BJ (cell line): ENCODE measurements at regions not wholly inside any gene's neighbourhood (a gene's known extent, or its start where the extent isn't known, plus 50 kb on each side); places are given as distances from the start of the nearest gene placed in this dataset.

Experiments used
- CTCF ChIA-PET: fragments of 350-600 bp; formaldehyde crosslinking; extraction: SDS; loops from one replicate; lab custom pipeline; 2021; ENCODE audit warnings: antibody characterized with exemption, inconsistent platforms; lab: Yijun Ruan, JAX
- POLR2A ChIA-PET: fragments of 300-600 bp; sonication (Branson Sonifier 250); formaldehyde crosslinking; extraction: SDS; loops from one replicate; lab custom pipeline; 2021; ENCODE audit warnings: antibody characterized with exemption; lab: Charles Lee
- DNase-seq: peaks from one replicate; pipeline ENCODE4 v3.0.0-alpha.2; 2011; ENCODE audit warnings: low read depth
- H3K27me3 ChIP-seq: 2 replicates; pipeline ENCODE4 v1.6.0; 2011; ENCODE audit warnings: low read length; ENCODE audit not compliant: control insufficient read depth, insufficient read depth
- H3K36me3 ChIP-seq: 2 replicates; pipeline ENCODE4 v1.5.1; 2011; ENCODE audit warnings: low read length; ENCODE audit not compliant: control insufficient read depth, insufficient read depth
- H3K4me3 ChIP-seq: 2 replicates; pipeline ENCODE4 v1.5.1; 2011; ENCODE audit warnings: low read depth, mild to moderate bottlenecking, control low read depth, low read length
- TF ChIP-seq, protein P1 (sequence below): IDR thresholded peaks from 2 replicates; pipeline ENCODE4 v1.5.1; 2011; ENCODE audit warnings: low read depth, mild to moderate bottlenecking, control low read depth, inconsistent platforms, low read length, moderate library complexity; ENCODE audit not compliant: insufficient read depth

DNA sequence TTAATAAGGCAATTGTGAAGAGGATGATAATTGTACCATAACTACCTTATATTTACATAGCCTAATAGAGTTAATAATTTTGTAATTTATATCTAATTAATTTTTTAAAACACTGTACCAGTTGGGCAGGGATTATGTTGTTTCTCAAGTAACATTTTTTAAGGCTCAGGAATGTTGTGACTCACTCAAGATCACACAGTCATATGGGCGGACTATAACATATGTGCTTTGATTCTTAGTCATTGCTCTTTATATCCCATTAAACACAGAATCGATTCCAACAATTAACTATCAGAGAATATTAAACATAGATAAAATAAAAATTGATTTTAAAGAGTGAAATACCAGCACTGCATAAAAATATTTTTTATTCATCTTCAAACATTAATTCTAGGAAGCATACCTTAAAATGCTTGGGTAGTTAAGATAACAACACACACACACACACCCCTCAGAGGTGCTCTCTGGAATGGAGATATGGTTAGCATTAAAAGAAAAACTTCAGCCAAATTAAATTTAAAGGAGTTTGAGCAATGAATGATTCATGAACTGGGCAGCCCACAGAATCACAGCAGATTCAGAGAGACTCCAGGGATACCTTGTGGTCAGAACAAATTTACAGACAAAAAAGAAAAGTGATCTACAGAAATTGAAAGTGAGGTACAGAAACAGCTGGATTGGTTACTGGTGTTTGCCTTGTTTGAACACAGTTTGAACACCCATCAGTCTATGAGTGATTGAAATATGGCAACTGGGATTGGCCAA is 869.4 kb upstream of the ID2 start:
- Histone ChIP-seq H3K27me3 (no peaks in the 10 kb centered on the region), H3K36me3 (no peaks in the 10 kb centered on the region), H3K4me3 (no peak overlapping the region)
- TF ChIP-seq, protein P1, sequence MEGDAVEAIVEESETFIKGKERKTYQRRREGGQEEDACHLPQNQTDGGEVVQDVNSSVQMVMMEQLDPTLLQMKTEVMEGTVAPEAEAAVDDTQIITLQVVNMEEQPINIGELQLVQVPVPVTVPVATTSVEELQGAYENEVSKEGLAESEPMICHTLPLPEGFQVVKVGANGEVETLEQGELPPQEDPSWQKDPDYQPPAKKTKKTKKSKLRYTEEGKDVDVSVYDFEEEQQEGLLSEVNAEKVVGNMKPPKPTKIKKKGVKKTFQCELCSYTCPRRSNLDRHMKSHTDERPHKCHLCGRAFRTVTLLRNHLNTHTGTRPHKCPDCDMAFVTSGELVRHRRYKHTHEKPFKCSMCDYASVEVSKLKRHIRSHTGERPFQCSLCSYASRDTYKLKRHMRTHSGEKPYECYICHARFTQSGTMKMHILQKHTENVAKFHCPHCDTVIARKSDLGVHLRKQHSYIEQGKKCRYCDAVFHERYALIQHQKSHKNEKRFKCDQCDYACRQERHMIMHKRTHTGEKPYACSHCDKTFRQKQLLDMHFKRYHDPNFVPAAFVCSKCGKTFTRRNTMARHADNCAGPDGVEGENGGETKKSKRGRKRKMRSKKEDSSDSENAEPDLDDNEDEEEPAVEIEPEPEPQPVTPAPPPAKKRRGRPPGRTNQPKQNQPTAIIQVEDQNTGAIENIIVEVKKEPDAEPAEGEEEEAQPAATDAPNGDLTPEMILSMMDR: no peak
- ChIA-PET POLR2A (no interaction called here), CTCF (interaction anchor here (1.4 kb wide), 1 partner anchor 9 kb away, joined by 5 read pairs; no protein-coding TSS in a partner anchor)
- peak; percentile 22 for DNase-seq

DNA sequence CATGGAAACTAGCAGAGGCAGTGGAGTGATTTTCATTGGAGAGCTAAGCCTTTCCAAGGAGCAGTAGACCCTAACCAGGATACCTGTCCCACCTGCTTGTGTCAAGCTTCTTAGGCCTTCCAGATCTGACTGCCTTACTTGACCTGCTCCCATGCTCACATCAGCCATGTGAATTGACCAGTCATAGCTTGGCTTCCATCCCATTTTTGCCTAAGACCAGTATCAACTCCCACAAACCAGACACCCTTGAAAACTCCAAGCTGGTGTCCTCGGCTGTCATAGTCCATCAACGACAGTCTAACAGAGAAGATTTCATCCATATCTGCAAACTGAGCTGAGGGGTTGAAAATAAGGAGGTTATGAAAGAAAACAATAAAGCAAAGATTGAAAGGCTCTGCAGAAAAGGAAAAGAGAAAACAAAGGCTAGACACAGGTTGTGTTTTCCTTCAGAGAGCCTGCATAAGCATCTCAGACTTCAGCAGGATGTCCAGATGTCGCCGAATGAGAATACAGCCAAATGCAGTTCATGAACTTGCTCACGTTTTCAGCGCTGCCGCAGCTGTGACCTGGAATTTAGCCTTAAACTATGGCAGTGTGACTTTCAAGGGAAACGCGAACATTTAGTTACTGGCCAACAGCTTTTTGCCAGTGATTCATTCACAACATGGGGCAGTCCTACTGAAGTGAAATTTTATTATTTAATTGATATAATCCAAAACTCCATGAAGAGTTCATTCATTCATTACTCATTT is 868.1 kb upstream of the ID2 start:
- H3K36me3 ChIP-seq: no peaks in the 10 kb centered on the region
- no peaks in the 10 kb centered on the region for H3K27me3 ChIP-seq
- no peak overlapping the region for H3K4me3 ChIP-seq
- TF ChIP-seq, protein P1: no peak
- peak; percentile 15 for DNase-seq
- ChIA-PET CTCF (interaction anchor here (1.4 kb wide), 1 partner anchor 10 kb away, joined by 5 read pairs; no protein-coding TSS in a partner anchor), POLR2A (no interaction called here)

DNA sequence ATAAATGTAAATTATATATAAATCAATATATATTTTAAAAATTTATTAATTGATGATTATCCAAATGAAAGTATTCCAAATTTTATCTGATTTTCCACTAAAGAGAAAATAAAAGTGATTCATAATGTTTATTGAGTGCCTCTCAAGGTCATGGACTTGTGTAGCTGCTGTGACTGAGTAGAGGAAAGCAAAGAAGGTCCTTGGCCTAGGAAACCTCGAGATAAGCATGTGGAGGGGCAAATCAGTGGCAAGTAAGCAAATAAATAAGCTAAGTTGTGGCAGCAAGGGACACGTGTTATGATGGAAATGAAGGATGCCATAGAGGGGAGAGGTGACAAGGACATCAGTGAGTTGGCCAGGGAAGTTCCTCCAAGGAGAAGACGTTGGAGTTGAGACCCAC is 866.1 kb upstream of the ID2 start:
- H3K4me3 ChIP-seq: no peak overlapping the region
- CTCF ChIA-PET: interaction anchor here (0.9 kb wide), 1 partner anchor 28 kb away, joined by 3 read pairs; no protein-coding TSS in a partner anchor
- POLR2A ChIA-PET: no interaction called here
- H3K36me3 ChIP-seq: no peaks in the 10 kb centered on the region
- no peaks in the 10 kb centered on the region for H3K27me3 ChIP-seq
- DNase-seq: no peak
- TF ChIP-seq, protein P1: no peak

DNA sequence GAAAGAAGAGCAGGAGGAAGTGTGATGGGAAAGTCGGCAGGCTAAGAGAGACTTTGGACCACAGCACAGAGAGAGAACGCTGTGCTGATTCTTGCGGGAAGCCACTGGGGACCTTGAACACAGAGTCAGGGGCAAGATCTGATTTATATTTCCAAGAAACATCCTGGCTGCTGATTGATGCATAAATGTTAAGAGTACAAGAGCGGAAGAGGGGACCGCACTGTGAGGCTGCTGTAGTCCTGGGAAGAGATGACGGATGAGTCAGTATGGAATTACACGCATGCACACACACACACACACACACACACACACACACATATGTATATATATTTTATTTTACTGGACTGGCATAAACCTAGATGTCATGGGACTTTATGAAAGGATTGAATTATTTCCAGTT is 865.6 kb upstream of the ID2 start:
- POLR2A ChIA-PET: no interaction called here
- TF ChIP-seq, protein P1: no peak
- DNase-seq: no peak
- H3K36me3 ChIP-seq: no peaks in the 10 kb centered on the region
- no peaks in the 10 kb centered on the region for H3K27me3 ChIP-seq
- CTCF ChIA-PET: interaction anchor here (0.9 kb wide), 1 partner anchor 28 kb away, joined by 3 read pairs; no protein-coding TSS in a partner anchor
- no peak overlapping the region for H3K4me3 ChIP-seq

DNA sequence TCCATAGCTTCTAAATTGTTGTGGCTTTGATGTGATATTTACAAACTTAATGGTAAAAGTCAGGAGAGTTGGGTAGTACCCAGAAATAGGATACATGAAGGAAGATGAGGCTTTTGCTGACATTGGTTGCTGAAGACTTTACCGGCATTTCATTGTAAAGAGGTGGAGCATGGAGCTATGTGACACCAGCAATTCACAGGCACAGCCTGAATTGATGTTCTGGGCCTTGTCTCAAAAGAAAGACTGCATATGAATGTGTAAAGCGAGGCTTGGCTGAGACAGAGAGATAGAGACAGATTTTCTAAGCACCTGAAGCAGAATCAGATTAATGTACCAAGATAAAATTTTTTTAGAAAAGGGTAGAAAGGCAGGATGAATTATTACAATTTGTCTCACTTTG is 864.9 kb upstream of the ID2 start:
- ChIA-PET POLR2A (no interaction called here), CTCF (interaction anchor here (0.7 kb wide), 1 partner anchor 21 kb away, joined by 3 read pairs; no protein-coding TSS in a partner anchor)
- TF ChIP-seq, protein P1: no peak
- H3K36me3 ChIP-seq: no peaks in the 10 kb centered on the region
- DNase-seq: no peak
- H3K27me3 ChIP-seq: no peaks in the 10 kb centered on the region
- H3K4me3 ChIP-seq: no peak overlapping the region
